Activated CD8-positive, alpha-beta memory T cell treated with anti-CD3 and anti-CD28 coated beads, Interleukin-2, amount 50 U/mL, for 1 hour (primary cell): ENCODE measurements at regions not wholly inside any gene's neighbourhood (a gene's known extent, or its start where the extent isn't known, plus 50 kb on each side); places are given as distances from the start of the nearest gene placed in this dataset.
"Not testable (repeated sequence)": the region's sequence is repeated elsewhere in the genome, so short reads cannot be mapped to it uniquely, and the experiment has no call there.

Experiments
- DNase-seq: peaks from one replicate; pipeline ENCODE4 v3.0.0-alpha.2; 2020; ENCODE audit errors: extremely low read depth

- no peak for DNase-seq
Measured at GRCh38 chr12:131274061-131274460, 320.4 kb downstream of the ADGRD1 start.

GRCh38 chr12:131274906-131275305, 321.2 kb downstream of the ADGRD1 start:
- no peak for DNase-seq

GRCh38 chr12:131275824-131276223, 322.1 kb downstream of the ADGRD1 start:
- no peak for DNase-seq

- DNase-seq = no peak
Measured at GRCh38 chr12:131276501-131277185, 322.9 kb downstream of the ADGRD1 start.

- DNase-seq = not testable (repeated sequence)
Measured at GRCh38 chr12:131277186-131278091, 323.7 kb downstream of the ADGRD1 start.

- not testable (repeated sequence) for DNase-seq
Measured at GRCh38 chr12:131278451-131279115, 324.9 kb downstream of the ADGRD1 start.

- no peak for DNase-seq
Measured at GRCh38 chr12:131279281-131279921, 325.7 kb downstream of the ADGRD1 start.

- DNase-seq = no peak
Measured at GRCh38 chr12:131280426-131280825, 326.7 kb downstream of the ADGRD1 start.

GRCh38 chr12:131281016-131281415, 327.3 kb downstream of the ADGRD1 start:
- DNase-seq = no peak

- no peak for DNase-seq
Measured at GRCh38 chr12:131282292-131283080, 328.8 kb downstream of the ADGRD1 start.

GRCh38 chr12:131283191-131283861, 329.6 kb downstream of the ADGRD1 start:
- no peak for DNase-seq

- DNase-seq = not testable (repeated sequence)
Measured at GRCh38 chr12:131283862-131284825, 330.4 kb downstream of the ADGRD1 start.

GRCh38 chr12:131284954-131285904, 331.5 kb downstream of the ADGRD1 start:
- not testable (repeated sequence) for DNase-seq

GRCh38 chr12:131285905-131286295, 332.2 kb downstream of the ADGRD1 start:
- DNase-seq = not testable (repeated sequence)

- DNase-seq = not testable (repeated sequence)
Measured at GRCh38 chr12:131286301-131286700, 332.6 kb downstream of the ADGRD1 start.

GRCh38 chr12:131287015-131287937, 333.6 kb downstream of the ADGRD1 start:
- no peak for DNase-seq
